Endothelial cell of umbilical vein (primary cell): ENCODE measurements at regions not wholly inside any gene's neighbourhood (a gene's known extent, or its start where the extent isn't known, plus 50 kb on each side); places are given as distances from the start of the nearest gene placed in this dataset.

Experiments
- BruUV-seq: library from RNA; stranded (reverse); fragments of 400-500 nt; replicated peaks from 2 replicates; lab custom pipeline; 2021; lab: Mats Ljungman, UMichigan
- CTCF ChIA-PET: fragments of 300-600, 350-600 bp; sonication (Branson Sonifier 250); formaldehyde crosslinking; loops from one replicate; lab custom pipeline; 2021; ENCODE audit warnings: antibody characterized with exemption, inconsistent platforms; lab: Charles Lee
- POLR2A ChIA-PET: fragments of 300-600, 350-600 bp; sonication (Branson Sonifier 250); formaldehyde crosslinking; loops from one replicate; lab custom pipeline; 2021; ENCODE audit warnings: antibody characterized with exemption, inconsistent platforms; lab: Charles Lee
- DNase-seq: peaks from one replicate; pipeline ENCODE4 v3.0.0-alpha.2; 2011; ENCODE audit warnings: low read depth, low spot score
- FAIRE-seq: peaks from 2 replicates; lab custom pipeline; 2011; peaks lifted over from hg19 to GRCh38; lab: Jason Lieb, UNC
- H2AFZ ChIP-seq: 2 replicates; pipeline ENCODE4 v1.6.0; 2012; ENCODE audit warnings: low read depth, low read length, control low read depth, inconsistent platforms
- H3K27ac ChIP-seq: 2 replicates; pipeline ENCODE4 v1.5.1; 2011; ENCODE audit warnings: low read depth, mild to moderate bottlenecking, control low read depth, low read length, moderate library complexity; ENCODE audit not compliant: insufficient read depth
- H3K27me3 ChIP-seq, 2 experiments: 2 replicates each; pipeline versions ENCODE4 v1.6.0 to v1.6.1; 2011; ENCODE audit warnings: low read length in 2 of 2, mixed read lengths in 1 of 2; ENCODE audit not compliant: control insufficient read depth in 2 of 2, insufficient read depth in 2 of 2
- H3K36me3 ChIP-seq, 2 experiments: 2 replicates in 1 of 2; 3 replicates in 1 of 2; pipeline ENCODE4 v1.5.1; 2011; ENCODE audit warnings: low read length in 2 of 2, mild to moderate bottlenecking in 1 of 2, moderate library complexity in 1 of 2; ENCODE audit not compliant: control insufficient read depth in 2 of 2, insufficient read depth in 2 of 2; ENCODE audit errors: extremely low read depth in 1 of 2
- H3K4me1 ChIP-seq: 3 replicates; pipeline ENCODE4 v1.5.1; 2011; ENCODE audit warnings: mild to moderate bottlenecking, low read length; ENCODE audit not compliant: control insufficient read depth, insufficient read depth; ENCODE audit errors: extremely low read depth
- H3K4me2 ChIP-seq: 2 replicates; pipeline ENCODE4 v1.6.1; 2011; ENCODE audit warnings: low read length, control low read depth, mixed read lengths; ENCODE audit not compliant: insufficient read depth
- H3K4me3 ChIP-seq, 3 experiments: fragments of 200-600 bp in 1 of 3; sonication (generic), shearing (Covaris generic) in 1 of 3; replicated peaks in 1 of 3; 2 replicates each; pipeline ENCODE4 v1.5.1; 2011 to 2016; ENCODE audit warnings: control low read depth in 3 of 3, low read length in 3 of 3, mild to moderate bottlenecking in 2 of 3, inconsistent platforms in 1 of 3, low read depth in 1 of 3, moderate library complexity in 1 of 3; ENCODE audit not compliant: insufficient read depth in 1 of 3
- H3K79me2 ChIP-seq: 2 replicates; pipeline ENCODE4 v1.6.0; 2012; ENCODE audit warnings: low read length, inconsistent platforms; ENCODE audit not compliant: control insufficient read depth, insufficient read depth
- H3K9ac ChIP-seq: replicated peaks from 2 replicates; pipeline ENCODE3; 2011; ENCODE audit warnings: low read length, control low read depth; ENCODE audit not compliant: insufficient read depth; ENCODE audit errors: extremely low read depth
- H3K9me1 ChIP-seq: replicated peaks from 3 replicates; pipeline ENCODE4 v1.6.0; 2011; ENCODE audit warnings: mild to moderate bottlenecking, low read length; ENCODE audit not compliant: control insufficient read depth, insufficient read depth; ENCODE audit errors: extremely low read depth
- H3K9me3 ChIP-seq: replicated peaks from 2 replicates; pipeline ENCODE4 v1.5.1; 2012; ENCODE audit warnings: low read length, inconsistent platforms; ENCODE audit not compliant: control insufficient read depth, insufficient read depth
- H4K20me1 ChIP-seq: replicated peaks from 2 replicates; pipeline ENCODE3; 2011; ENCODE audit warnings: mild to moderate bottlenecking, low read length; ENCODE audit not compliant: control insufficient read depth, insufficient read depth; ENCODE audit errors: extremely low read depth
- EZH2 ChIP-seq: IDR thresholded peaks from 2 replicates; pipeline ENCODE4 v1.6.1; 2012; ENCODE audit warnings: borderline replicate concordance, low read depth, mild to moderate bottlenecking, moderate library complexity, low read length, inconsistent platforms; ENCODE audit not compliant: severe bottlenecking
- FOS ChIP-seq: IDR thresholded peaks from 2 replicates; pipeline ENCODE4 v1.6.1; 2011; ENCODE audit warnings: mild to moderate bottlenecking, low read length, moderate library complexity, borderline replicate concordance; ENCODE audit not compliant: insufficient read depth
- GATA2 ChIP-seq: IDR thresholded peaks from 2 replicates; pipeline ENCODE4 v1.7.0; 2011; ENCODE audit warnings: low read depth, mild to moderate bottlenecking, moderate library complexity, mixed read lengths, low read length; ENCODE audit not compliant: insufficient read length, insufficient read depth
- JUN ChIP-seq: IDR thresholded peaks from 2 replicates; pipeline ENCODE4 v1.6.1; 2011; ENCODE audit warnings: borderline replicate concordance, low read depth; ENCODE audit not compliant: insufficient read length, insufficient read depth
- MAX ChIP-seq: IDR thresholded peaks from 2 replicates; pipeline ENCODE4 v1.6.1; 2011; ENCODE audit not compliant: insufficient read depth, insufficient read length
- MYC ChIP-seq: IDR thresholded peaks from one replicate; pipeline ENCODE4 v1.6.1; 2011; ENCODE audit warnings: mild to moderate bottlenecking, low read depth, low read length
- POLR2A ChIP-seq: IDR thresholded peaks from 2 replicates; pipeline ENCODE4 v1.6.1; 2012; ENCODE audit warnings: low read depth, mild to moderate bottlenecking, control low read depth, low read length
- POLR2AphosphoS5 ChIP-seq: IDR thresholded peaks from 2 replicates; pipeline ENCODE4 v1.6.1; 2012; ENCODE audit warnings: low read depth, mild to moderate bottlenecking, control low read depth, low read length, moderate library complexity; ENCODE audit not compliant: insufficient read depth
- dilution Hi-C: fragments of 300-500 bp; cut with MboI; formaldehyde crosslinking; loops from one replicate; pipeline ENCODE4 v1.15.0; 2019; ENCODE audit warnings: low sequenced_read_pairs; ENCODE audit not compliant: extremely low pct_ligation_motif_present
- intact Hi-C: fragments of 100-400 bp; cut with micrococcal nuclease; formaldehyde crosslinking; loops from one replicate; pipeline ENCODE4 v1.10.0; 2022
- TF ChIP-seq, protein P1 (sequence below), 2 donors: IDR thresholded peaks; 1 replicate in 1 of 2; 2 replicates in 1 of 2; pipeline ENCODE4 v1.5.1; 2011; ENCODE audit warnings: low read length in 2 of 2, mild to moderate bottlenecking in 2 of 2, moderate library complexity in 2 of 2, control low read depth in 1 of 2, inconsistent platforms in 1 of 2, low read depth in 1 of 2; ENCODE audit not compliant: insufficient read depth in 1 of 2; ENCODE audit errors: extremely low read depth in 1 of 2

GRCh38 chr12:84134797-84135366 is 777.7 kb downstream of the SLC6A15 start:
- dilution Hi-C loops: no loop called here

More at GRCh38 chr12:84134797-84135366, 777.7 kb downstream of the SLC6A15 start:
- Histone ChIP-seq H3K4me3 (no peak overlapping the region), H2AFZ (no peak overlapping the region), H3K9me1 (no peaks in the 10 kb centered on the region), H3K4me1 (no peaks in the 10 kb centered on the region), H3K36me3 (no peaks in the 10 kb centered on the region), H3K9me3 (no peaks in the 10 kb centered on the region), H3K4me2 (no peak overlapping the region), H3K79me2 (no peaks in the 10 kb centered on the region), H4K20me1 (no peaks in the 10 kb centered on the region), H3K27me3 (no peaks in the 10 kb centered on the region), H3K9ac (no peak overlapping the region), H3K27ac (no peak overlapping the region)
- ChIA-PET POLR2A (no interaction called here), CTCF (no interaction called here)
- no peak for DNase-seq
- TF ChIP-seq FOS (no peak), EZH2 (no peak), GATA2 (no peak), JUN (no peak), MYC (no peak), POLR2A (no peak), POLR2AphosphoS5 (no peak), MAX (no peak)
- TF ChIP-seq, protein P1, sequence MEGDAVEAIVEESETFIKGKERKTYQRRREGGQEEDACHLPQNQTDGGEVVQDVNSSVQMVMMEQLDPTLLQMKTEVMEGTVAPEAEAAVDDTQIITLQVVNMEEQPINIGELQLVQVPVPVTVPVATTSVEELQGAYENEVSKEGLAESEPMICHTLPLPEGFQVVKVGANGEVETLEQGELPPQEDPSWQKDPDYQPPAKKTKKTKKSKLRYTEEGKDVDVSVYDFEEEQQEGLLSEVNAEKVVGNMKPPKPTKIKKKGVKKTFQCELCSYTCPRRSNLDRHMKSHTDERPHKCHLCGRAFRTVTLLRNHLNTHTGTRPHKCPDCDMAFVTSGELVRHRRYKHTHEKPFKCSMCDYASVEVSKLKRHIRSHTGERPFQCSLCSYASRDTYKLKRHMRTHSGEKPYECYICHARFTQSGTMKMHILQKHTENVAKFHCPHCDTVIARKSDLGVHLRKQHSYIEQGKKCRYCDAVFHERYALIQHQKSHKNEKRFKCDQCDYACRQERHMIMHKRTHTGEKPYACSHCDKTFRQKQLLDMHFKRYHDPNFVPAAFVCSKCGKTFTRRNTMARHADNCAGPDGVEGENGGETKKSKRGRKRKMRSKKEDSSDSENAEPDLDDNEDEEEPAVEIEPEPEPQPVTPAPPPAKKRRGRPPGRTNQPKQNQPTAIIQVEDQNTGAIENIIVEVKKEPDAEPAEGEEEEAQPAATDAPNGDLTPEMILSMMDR (IDR thresholded peaks at IDR 0.05; ENCODE audit: extremely low read depth in 1 of 2, insufficient read depth in 1 of 2, low read depth in 1 of 2, low read length in 2 of 2): no peak
- intact Hi-C loops: no loop called here
- FAIRE-seq: no peak
- no TSS peak for BruUV-seq
